Adrenal gland (tissue), 9 donors: ENCODE measurements at regions not wholly inside any gene's neighbourhood (a gene's known extent, or its start where the extent isn't known, plus 50 kb on each side); places are given as distances from the start of the nearest gene placed in this dataset.

Source experiments
- DNase-seq, 7 donors: peaks; one replicate each; pipeline ENCODE4 v3.0.0-alpha.2; 2019 to 2020
- H3K27ac ChIP-seq, 5 donors: fragments of 200-600 bp; sonication (generic) in 4 of 5; 1 replicate in 3 of 5; 2 replicates in 2 of 5; pipeline versions ENCODE4 v1.5.1 to v1.8.0; 2016 to 2020; ENCODE audit warnings: mild to moderate bottlenecking in 1 of 5
- H3K27me3 ChIP-seq: fragments of 200-600 bp; 2 replicates; pipeline ENCODE4 v1.8.0; 2021
- H3K36me3 ChIP-seq, 2 donors: fragments of 200-600 bp; replicated peaks in 1 of 2; 1 replicate in 1 of 2; 2 replicates in 1 of 2; pipeline versions ENCODE4 v1.5.1 to v1.8.0; 2018 to 2022
- H3K4me1 ChIP-seq, 2 donors: fragments of 200-600 bp; replicated peaks in 1 of 2; 1 replicate in 1 of 2; 2 replicates in 1 of 2; pipeline versions ENCODE4 v1.5.1 to v1.8.0; 2018 to 2021
- H3K4me3 ChIP-seq, 4 donors: fragments of 200-600 bp; sonication (generic) in 3 of 4; one replicate each; pipeline ENCODE4 v1.5.1; 2016 to 2018
- H3K9me3 ChIP-seq, 3 donors: fragments of 200-600 bp; sonication (generic) in 1 of 3; replicated peaks in 1 of 3; 1 replicate in 2 of 3; 2 replicates in 1 of 3; pipeline versions ENCODE4 v1.5.1 to v1.8.0; 2016 to 2021
- POLR2A ChIP-seq, 2 donors: fragments of 450-650 bp; IDR thresholded peaks; one replicate each; pipeline ENCODE4 v1.6.1; 2017; ENCODE audit warnings: antibody characterized with exemption in 2 of 2, mild to moderate bottlenecking in 2 of 2, moderate library complexity in 1 of 2
- WGBS, 4 donors: extraction: QIAGEN DNeasy Blood & Tissue Kit in 2 of 4; methylation state at CpG; one replicate each; pipeline versions ENCODE4 v1.1.5 to v1.1.7; 2013 to 2017; 5-methylcytosine and 5-hydroxymethylcytosine counted together
- intact Hi-C, 2 donors: fragments of 100-400 bp; cut with DNase I; formaldehyde crosslinking; loops; one replicate each; pipeline versions ENCODE4 v1.14.1 to v1.15.0; 2022 to 2023
- TF ChIP-seq, protein P1 (sequence below), 6 experiments: fragments of 450-650 bp in 4 of 6; fragments of 200-600 bp in 2 of 6; sonication (generic) in 1 of 6; IDR thresholded peaks; 1 replicate in 5 of 6; 2 replicates in 1 of 6; pipeline versions ENCODE4 v1.5.1 to v1.8.0; 2016 to 2021; ENCODE audit warnings: antibody characterized with exemption in 6 of 6, mild to moderate bottlenecking in 2 of 6, moderate library complexity in 1 of 6
- donor health status: healthy with polysubstance abuse.
- donor health status: Bipolar disorder and iron deficiency.
- donor health status: DM: yes; HTN: yes; CAD: no.
- donor health status: DM: no; HTN: no; CAD: no.
- donor health status: DM: no; HTN: no; CAD: no.

DNA sequence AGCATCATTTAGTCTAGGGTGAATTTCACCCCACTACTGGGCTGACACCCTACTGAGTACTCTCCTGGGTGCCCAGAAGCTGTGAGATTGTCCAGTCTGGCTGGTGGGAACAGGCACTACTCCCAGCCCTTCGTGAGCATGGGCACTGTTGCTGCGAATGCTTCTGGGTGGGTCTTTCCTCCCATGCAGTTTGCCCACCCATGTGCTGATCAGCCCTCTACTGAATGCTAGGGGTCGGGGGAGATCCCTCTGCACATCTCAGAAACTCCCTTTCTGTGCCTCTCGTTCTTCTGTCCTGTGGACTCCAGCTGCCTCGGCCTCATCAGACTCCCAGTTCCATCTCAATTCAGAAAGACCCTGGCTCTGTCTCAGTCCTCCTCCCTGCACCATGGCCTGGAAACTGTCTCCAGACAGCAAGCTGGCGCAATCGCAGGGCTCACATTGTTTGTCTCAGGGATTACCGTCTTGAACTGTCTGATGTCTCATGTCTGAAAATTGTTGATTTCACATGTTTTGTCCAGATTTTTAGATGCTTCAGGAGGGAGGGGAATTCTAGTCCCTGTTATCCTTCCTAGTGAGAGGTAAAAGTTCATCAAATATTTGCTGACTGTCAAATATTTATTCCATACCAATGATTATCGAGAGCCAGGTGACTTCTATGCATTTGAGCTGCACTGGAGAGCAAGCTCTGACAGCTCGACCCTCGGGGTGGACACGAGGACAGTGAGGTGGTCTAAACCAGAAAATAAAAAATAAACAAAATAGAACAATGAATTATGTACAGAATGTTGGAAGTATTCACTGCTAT lies 316.6 kb upstream of the RTL1 start:
- no peak overlapping the region for H3K27ac ChIP-seq
- H3K4me1 ChIP-seq: no peaks in the 10 kb centered on the region
- DNase-seq: peak in 2 of 7 donors; percentile 2 to 14
- no peaks in the 10 kb centered on the region for H3K36me3 ChIP-seq
- no peaks in the 10 kb centered on the region for H3K27me3 ChIP-seq
- intact Hi-C loops: loop anchor here in 1 of 2 donors (5.0 kb wide), 1 partner anchor 52 kb away; no protein-coding TSS in a partner anchor
- WGBS, 4 donors: 87 to 93% (median 88%) methylated on average over 10 to 12 of the region's 12 CpGs
- no peak overlapping the region for H3K4me3 ChIP-seq
- no peak for TF ChIP-seq POLR2A (IDR thresholded peaks at IDR 0.05)
- TF ChIP-seq, protein P1, sequence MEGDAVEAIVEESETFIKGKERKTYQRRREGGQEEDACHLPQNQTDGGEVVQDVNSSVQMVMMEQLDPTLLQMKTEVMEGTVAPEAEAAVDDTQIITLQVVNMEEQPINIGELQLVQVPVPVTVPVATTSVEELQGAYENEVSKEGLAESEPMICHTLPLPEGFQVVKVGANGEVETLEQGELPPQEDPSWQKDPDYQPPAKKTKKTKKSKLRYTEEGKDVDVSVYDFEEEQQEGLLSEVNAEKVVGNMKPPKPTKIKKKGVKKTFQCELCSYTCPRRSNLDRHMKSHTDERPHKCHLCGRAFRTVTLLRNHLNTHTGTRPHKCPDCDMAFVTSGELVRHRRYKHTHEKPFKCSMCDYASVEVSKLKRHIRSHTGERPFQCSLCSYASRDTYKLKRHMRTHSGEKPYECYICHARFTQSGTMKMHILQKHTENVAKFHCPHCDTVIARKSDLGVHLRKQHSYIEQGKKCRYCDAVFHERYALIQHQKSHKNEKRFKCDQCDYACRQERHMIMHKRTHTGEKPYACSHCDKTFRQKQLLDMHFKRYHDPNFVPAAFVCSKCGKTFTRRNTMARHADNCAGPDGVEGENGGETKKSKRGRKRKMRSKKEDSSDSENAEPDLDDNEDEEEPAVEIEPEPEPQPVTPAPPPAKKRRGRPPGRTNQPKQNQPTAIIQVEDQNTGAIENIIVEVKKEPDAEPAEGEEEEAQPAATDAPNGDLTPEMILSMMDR (IDR thresholded peaks at IDR 0.05): no peak
- H3K9me3 ChIP-seq: no peaks in the 10 kb centered on the region

DNA sequence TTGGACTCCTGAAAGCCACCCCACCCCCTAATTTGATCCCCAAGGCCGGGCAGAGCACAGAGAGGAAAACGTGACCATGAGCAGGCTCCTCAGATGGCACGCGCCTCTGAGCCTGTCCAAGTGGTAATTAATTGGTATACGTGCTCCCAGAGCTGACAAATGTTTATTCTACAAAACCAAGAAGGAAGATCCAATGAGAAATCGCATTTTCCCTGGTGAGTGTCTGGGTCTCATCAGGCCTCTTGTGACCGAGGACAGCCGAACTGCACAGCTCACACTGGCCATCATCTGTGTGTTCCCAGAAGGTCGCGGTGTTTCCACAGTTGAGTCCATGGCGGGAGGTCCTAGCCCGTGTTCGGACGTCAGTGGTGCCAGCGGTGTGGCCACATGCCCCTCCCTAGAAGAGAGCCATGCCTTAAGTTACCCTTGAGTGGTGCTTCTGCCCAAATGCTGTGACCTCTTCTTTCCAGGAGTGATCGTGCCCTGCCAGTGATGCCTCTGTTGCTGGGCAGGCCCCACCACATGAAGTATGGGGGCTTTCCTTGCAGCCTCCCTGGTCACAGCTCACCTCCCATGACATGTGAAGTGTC lies 317.5 kb upstream of the RTL1 start:
- intact Hi-C loops: no loop called here
- no peaks in the 10 kb centered on the region for H3K36me3 ChIP-seq
- H3K27ac ChIP-seq: no peak overlapping the region
- no peak overlapping the region for H3K4me3 ChIP-seq
- H3K9me3 ChIP-seq: no peaks in the 10 kb centered on the region
- H3K4me1 ChIP-seq: no peaks in the 10 kb centered on the region
- TF ChIP-seq, protein P1 (IDR thresholded peaks at IDR 0.05): no peak
- no peak for TF ChIP-seq POLR2A (IDR thresholded peaks at IDR 0.05)
- peak in 1 of 7 donors; percentile 30 for DNase-seq
- H3K27me3 ChIP-seq: no peaks in the 10 kb centered on the region
- 84 to 91% (median 89%) methylated on average over 12 to 16 of the region's 16 CpGs for WGBS, 4 donors

DNA sequence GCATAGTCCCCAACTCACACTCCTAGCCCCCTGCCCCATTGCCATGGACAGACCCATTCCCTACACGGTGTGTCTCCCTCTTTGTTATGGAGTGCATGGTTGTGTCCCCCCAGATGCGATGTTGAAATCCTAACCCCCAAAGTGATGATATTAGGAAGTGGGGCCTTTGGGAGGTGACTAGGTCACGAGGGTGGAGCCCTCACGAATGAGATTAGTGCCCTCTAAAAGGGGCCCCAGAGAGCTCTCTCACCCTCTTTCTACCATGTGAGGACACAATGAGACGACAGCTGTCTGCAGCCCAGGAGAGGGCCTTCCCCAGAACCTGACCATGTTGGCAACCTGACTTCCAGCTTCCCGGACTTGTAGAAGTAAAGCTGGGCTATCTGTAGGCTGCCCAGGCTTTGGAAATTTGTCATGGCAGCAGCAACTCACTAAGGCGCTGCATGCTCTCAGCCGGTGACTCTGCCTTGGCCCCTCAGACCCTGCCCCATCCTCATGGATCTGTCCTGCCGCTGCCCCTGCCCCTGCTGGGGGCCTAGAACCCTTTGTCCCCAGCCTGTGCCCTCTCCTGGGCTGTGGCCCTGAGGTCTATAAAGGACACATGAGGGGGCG lies 318.1 kb upstream of the RTL1 start:
- no peaks in the 10 kb centered on the region for H3K27me3 ChIP-seq
- H3K4me3 ChIP-seq: no peak overlapping the region
- no peaks in the 10 kb centered on the region for H3K9me3 ChIP-seq
- DNase-seq: peak in 1 of 7 donors; percentile 28
- H3K27ac ChIP-seq: no peak overlapping the region
- peaks cover 0 to 4% of the 10 kb centered on the region in 2 donors for H3K4me1 ChIP-seq
- TF ChIP-seq POLR2A (IDR thresholded peaks at IDR 0.05): no peak
- TF ChIP-seq, protein P1 (IDR thresholded peaks at IDR 0.05): no peak
- no peaks in the 10 kb centered on the region for H3K36me3 ChIP-seq
- WGBS, 4 donors: 90 to 95% (median 93%) methylated on average over 7 to 10 of the region's 10 CpGs
- intact Hi-C loops: no loop called here

DNA sequence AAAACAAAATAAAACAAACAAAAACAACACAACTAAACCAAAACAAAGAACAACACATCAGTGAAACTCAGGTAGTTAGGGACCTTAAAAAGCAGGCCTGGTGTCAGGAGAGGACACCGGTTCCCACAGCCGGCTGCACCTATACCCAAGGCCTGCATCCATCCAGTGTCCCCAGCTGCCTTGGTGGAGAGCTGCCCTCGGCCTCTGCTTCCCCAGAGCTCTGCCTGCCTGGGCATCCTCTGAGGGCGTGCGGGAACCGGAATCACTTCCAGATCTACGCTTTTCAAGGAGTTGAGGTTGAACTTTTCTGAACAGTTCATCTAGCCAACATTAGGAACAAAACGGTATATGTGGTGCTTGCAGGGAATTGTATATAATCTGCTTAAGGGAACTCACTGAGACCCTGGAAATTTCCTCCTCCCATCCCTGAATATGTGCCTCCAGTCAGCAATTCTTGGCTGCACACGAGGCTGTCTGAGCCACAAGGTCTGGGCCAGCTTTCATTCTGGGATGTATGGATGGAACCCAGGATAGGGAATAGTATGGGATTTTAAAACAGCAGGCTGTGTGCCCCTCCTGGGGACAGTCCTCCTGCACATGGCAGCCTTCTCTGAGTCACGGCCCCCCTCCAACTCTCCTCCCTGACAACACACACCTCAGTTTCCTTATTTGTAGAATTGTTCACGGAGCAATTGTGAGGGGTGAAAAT lies 319.0 kb upstream of the RTL1 start:
- TF ChIP-seq POLR2A (IDR thresholded peaks at IDR 0.05): no peak
- TF ChIP-seq, protein P1 (IDR thresholded peaks at IDR 0.05): no peak
- intact Hi-C loops: no loop called here
- H3K4me1 ChIP-seq: peaks cover 0 to 4% of the 10 kb centered on the region in 2 donors
- H3K36me3 ChIP-seq: no peaks in the 10 kb centered on the region
- DNase-seq: peak in 1 of 7 donors; percentile 24
- 85 to 91% (median 87%) methylated on average over 10 to 11 of the region's 11 CpGs for WGBS, 4 donors
- no peak overlapping the region for H3K4me3 ChIP-seq
- H3K9me3 ChIP-seq: no peaks in the 10 kb centered on the region
- H3K27ac ChIP-seq: no peak overlapping the region
- no peaks in the 10 kb centered on the region for H3K27me3 ChIP-seq
